Tongue (tissue), 1 donor: ENCODE measurements at regions not wholly inside any gene's neighbourhood (a gene's known extent, or its start where the extent isn't known, plus 50 kb on each side); places are given as distances from the start of the nearest gene placed in this dataset.
A peak's percentile ranks its signal among the peaks of the same experiment; 100 is the strongest.
"Not testable (repeated sequence)": the region's sequence is repeated elsewhere in the genome, so short reads cannot be mapped to it uniquely, and the experiment has no call there.

ENCODE experiments used
- DNase-seq: peaks from one replicate; pipeline ENCODE4 v3.0.0-alpha.2; 2015

- DNase-seq, result not testable (repeated sequence)
Observed at GRCh38 chr1:146487555-146487954, 258.7 kb upstream of the NOTCH2NLA start.

GRCh38 chr1:146487155-146487554 is 258.3 kb upstream of the NOTCH2NLA start:
- not testable (repeated sequence) for DNase-seq

- DNase-seq, result peak; percentile 46
Observed at GRCh38 chr1:146486300-146487014, 257.6 kb upstream of the NOTCH2NLA start.

GRCh38 chr1:146484195-146484594 is 255.4 kb upstream of the NOTCH2NLA start:
- DNase-seq, result not testable (repeated sequence)

GRCh38 chr1:146479188-146479587 is 250.4 kb upstream of the NOTCH2NLA start:
- DNase-seq, result not testable (repeated sequence)

- DNase-seq, result peak; percentile 45
Observed at GRCh38 chr1:146478125-146478720, 249.4 kb upstream of the NOTCH2NLA start.

- not testable (repeated sequence) for DNase-seq
Observed at GRCh38 chr1:146475086-146475485, 246.3 kb upstream of the NOTCH2NLA start.

- not testable (repeated sequence) for DNase-seq
Observed at GRCh38 chr1:146474216-146474615, 245.4 kb upstream of the NOTCH2NLA start.

GRCh38 chr1:146472192-146472861 is 243.5 kb upstream of the NOTCH2NLA start:
- peak; percentile 87 for DNase-seq

- DNase-seq, result not testable (repeated sequence)
Observed at GRCh38 chr1:146459939-146460338, 231.1 kb upstream of the NOTCH2NLA start.

- not testable (repeated sequence) for DNase-seq
Observed at GRCh38 chr1:146459308-146459707, 230.5 kb upstream of the NOTCH2NLA start.

- not testable (repeated sequence) for DNase-seq
Observed at GRCh38 chr1:146448877-146449246, 220.0 kb upstream of the NOTCH2NLA start.

GRCh38 chr1:146448212-146448876 is 219.5 kb upstream of the NOTCH2NLA start:
- DNase-seq, result not testable (repeated sequence)

GRCh38 chr1:146443871-146444222 is 215.0 kb upstream of the NOTCH2NLA start:
- peak; percentile 29 for DNase-seq

GRCh38 chr1:146443088-146443870 is 214.5 kb upstream of the NOTCH2NLA start:
- DNase-seq, result peak; percentile 3

- not testable (repeated sequence) for DNase-seq
Observed at GRCh38 chr1:146438543-146438942, 209.7 kb upstream of the NOTCH2NLA start.

- not testable (repeated sequence) for DNase-seq
Observed at GRCh38 chr1:146416642-146417041, 187.8 kb upstream of the NOTCH2NLA start.

GRCh38 chr1:146415017-146415416 is 186.2 kb upstream of the NOTCH2NLA start:
- not testable (repeated sequence) for DNase-seq

GRCh38 chr1:146413911-146414310 is 185.1 kb upstream of the NOTCH2NLA start:
- DNase-seq, result peak; percentile 60

- DNase-seq, result not testable (repeated sequence)
Observed at GRCh38 chr1:146411923-146412322, 183.1 kb upstream of the NOTCH2NLA start.

GRCh38 chr1:146409817-146410441 is 181.1 kb upstream of the NOTCH2NLA start:
- DNase-seq, result peak; percentile 71
